Cardiac fibroblast (primary cell): ENCODE measurements at regions not wholly inside any gene's neighbourhood (a gene's known extent, or its start where the extent isn't known, plus 50 kb on each side); places are given as distances from the start of the nearest gene placed in this dataset.
"Not testable (repeated sequence)": the region's sequence is repeated elsewhere in the genome, so short reads cannot be mapped to it uniquely, and the experiment has no call there.

Source experiments
- DNase-seq, 2 donors: peaks; one replicate each; pipeline versions ENCODE4 v3.0.0 to v3.0.0-alpha.2; 2010; ENCODE audit warnings: low read depth in 2 of 2
- H3K4me3 ChIP-seq, 2 donors: replicated peaks in 1 of 2; 1 replicate in 1 of 2; 2 replicates in 1 of 2; pipeline ENCODE4 v1.5.1; 2011; ENCODE audit warnings: low read depth in 2 of 2, low read length in 2 of 2, mild to moderate bottlenecking in 2 of 2, moderate library complexity in 1 of 2
- TF ChIP-seq, protein P1 (sequence below): IDR thresholded peaks from one replicate; pipeline ENCODE4 v1.5.1; 2011; ENCODE audit warnings: low read depth, mild to moderate bottlenecking, low read length, inconsistent platforms

DNA sequence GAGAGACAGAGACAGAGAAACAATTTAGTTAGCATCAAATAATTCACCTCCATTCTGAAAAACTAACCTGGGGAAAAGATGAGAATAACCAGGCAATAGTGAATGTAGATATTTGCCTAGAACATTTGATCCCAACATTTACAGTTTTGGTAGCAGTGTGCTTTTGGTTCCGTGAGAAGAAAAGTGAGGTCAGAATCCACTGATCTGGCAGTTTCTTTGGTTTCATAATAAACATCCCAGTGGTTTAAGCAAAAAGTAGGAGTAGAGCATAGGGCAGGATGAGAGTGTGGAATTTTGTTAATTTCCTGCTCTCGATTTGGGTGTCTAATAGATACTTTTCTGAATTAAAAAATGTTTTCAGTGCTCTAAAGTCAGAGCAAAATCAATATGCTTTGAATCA lies 887.0 kb downstream of the NR2F1-AS1 start:
- TF ChIP-seq, protein P1, sequence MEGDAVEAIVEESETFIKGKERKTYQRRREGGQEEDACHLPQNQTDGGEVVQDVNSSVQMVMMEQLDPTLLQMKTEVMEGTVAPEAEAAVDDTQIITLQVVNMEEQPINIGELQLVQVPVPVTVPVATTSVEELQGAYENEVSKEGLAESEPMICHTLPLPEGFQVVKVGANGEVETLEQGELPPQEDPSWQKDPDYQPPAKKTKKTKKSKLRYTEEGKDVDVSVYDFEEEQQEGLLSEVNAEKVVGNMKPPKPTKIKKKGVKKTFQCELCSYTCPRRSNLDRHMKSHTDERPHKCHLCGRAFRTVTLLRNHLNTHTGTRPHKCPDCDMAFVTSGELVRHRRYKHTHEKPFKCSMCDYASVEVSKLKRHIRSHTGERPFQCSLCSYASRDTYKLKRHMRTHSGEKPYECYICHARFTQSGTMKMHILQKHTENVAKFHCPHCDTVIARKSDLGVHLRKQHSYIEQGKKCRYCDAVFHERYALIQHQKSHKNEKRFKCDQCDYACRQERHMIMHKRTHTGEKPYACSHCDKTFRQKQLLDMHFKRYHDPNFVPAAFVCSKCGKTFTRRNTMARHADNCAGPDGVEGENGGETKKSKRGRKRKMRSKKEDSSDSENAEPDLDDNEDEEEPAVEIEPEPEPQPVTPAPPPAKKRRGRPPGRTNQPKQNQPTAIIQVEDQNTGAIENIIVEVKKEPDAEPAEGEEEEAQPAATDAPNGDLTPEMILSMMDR, result no peak
- DNase-seq, result no peak
- no peak overlapping the region for H3K4me3 ChIP-seq

DNA sequence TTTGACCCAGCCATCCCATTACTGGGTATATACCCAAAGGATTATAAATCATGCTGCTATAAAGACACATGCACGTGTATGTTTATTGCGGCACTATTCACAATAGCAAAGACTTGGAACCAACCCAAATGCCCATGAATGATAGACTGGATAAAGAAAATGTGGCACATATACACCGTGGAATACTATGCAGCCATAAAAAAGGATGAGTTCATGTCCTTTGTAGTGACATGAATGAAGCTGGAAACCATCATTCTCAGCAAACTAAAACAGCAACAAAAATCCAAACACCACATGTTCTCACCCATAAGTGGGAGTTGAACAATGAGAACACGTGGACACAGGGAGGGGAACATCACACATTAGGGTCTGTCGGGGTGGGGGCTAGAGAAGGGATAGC lies 889.1 kb downstream of the NR2F1-AS1 start:
- H3K4me3 ChIP-seq, DNase-seq: not testable (repeated sequence)

DNA sequence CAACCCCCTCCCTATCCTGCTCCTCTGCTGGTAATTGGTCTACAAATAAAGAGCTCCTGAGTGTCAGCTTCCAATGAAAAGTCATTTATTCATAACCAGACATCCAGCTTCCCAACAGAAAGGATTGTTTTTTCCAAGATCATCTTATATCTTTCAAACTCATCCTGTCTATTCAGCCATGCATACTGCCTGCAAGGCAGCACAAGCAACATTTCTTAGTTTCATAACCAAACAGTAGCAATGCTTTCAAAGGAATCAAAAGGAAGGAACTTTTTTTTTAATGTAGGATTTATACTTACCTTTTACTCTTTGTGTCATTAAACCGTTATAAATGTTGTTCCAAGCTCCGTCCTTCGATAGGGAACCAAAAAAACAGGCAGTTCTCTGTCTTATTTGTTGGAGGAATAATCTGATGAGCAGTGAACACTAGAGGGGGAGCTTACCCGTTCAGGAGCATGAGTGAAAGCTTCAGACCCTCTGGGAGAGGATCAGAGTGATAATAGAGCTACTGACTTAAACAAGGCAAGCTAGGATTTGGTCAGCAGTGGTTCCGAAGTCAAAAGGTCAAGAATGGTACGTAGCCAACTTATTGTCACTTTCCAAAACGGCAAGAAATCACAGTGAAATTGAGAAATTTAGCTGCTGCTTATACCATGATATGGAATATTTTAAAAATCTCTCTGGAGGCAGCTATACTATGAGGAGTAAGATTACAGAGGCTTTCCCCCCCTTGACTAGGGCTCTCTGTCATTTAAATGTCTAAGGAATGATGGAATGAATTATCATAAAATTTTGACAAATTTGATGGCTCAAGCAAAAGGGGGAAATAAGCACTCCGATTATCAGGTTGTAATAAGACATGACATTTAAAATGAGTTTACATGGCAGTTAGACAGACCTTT lies 892.9 kb downstream of the NR2F1-AS1 start:
- no peak overlapping the region for H3K4me3 ChIP-seq
- TF ChIP-seq, protein P1, result peak; percentile 50
- peak; percentile 73 to 80 for DNase-seq

DNA sequence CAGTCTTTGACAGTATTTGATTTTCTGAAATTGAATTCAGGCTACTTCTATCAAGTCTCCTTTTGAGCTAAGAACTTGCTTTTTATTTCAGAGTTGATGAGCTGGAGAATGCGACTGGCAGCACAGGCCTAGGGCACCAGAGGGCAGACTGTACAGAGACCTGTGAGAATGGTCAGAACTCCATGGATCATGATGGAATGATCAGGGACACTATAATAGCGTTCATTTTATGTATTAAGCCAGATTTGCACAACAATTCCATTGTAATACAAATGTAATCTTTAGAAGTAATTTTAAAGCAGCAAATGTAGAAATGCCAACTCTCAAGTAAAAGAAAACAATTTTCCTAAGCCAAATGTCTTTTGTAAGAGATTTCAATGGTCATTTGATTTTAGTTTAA lies 902.4 kb downstream of the NR2F1-AS1 start:
- H3K4me3 ChIP-seq, result no peak overlapping the region
- DNase-seq, result peak; percentile 14 to 22
- TF ChIP-seq, protein P1, result peak; percentile 33

DNA sequence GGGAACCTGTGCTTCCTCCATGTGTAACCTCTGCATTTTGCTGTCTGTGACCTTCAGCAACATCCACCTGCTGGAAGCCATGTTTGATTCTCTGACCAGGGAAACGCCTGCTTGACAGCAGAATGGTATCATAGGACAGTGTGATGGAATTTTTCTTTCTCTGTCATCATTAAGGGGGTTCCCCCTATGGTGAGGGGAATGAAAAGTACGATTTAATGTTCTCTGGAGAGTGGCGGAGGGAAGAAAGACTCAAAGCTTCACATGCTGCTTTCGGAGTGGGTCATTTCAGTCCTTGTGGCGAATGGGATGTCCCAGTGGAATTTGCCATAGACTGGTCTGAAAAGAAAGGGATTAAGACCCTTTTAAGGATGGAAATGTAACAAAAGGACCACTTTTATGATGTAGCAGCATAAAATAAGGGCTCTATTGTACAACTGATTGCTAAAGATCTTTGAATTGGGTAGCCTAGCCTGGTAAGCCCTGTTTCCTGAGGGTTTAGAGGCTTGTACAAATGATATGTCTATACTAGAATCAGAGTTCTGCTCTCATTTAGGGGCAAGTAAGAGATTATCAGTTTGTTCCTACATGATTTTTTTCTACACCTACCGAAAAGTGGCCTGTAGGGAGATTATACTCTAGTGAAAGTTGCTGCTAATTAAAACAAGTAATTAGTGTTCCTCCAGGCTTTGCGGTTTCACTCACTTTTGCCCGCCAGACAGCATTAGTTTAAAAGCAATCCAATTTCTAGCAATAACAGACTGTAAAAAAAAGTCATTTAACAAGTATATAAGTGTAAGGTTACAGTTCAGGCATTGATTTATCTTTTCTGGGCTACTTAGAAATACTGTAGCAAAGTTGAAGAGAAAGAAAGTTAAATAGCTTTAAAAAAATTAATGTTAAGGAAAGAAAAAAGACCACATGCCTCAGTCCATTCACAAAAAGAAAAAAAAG lies 904.5 kb downstream of the NR2F1-AS1 start:
- TF ChIP-seq, protein P1, result no peak
- no peak overlapping the region for H3K4me3 ChIP-seq
- DNase-seq, result no peak

DNA sequence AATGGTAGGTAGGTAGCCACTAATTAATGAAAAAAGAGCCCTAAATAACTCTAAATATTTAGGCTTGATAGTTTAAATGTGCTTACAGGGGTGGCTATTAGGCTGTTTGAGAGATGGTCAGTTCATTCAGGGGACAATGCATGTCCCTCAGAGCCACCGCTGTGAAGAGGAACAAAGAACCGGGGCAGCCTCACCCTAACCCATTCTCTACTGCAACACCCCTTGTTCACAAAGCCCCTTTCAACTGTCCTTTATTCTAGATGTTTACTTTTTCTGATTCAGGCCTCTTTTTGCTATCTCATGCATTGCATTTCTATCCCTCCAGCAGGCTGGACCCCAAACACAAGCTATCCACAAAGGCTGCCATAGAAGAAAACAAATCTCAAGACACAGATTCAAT lies 906.7 kb downstream of the NR2F1-AS1 start:
- no peak for DNase-seq
- TF ChIP-seq, protein P1, result no peak
- H3K4me3 ChIP-seq, result no peak overlapping the region

DNA sequence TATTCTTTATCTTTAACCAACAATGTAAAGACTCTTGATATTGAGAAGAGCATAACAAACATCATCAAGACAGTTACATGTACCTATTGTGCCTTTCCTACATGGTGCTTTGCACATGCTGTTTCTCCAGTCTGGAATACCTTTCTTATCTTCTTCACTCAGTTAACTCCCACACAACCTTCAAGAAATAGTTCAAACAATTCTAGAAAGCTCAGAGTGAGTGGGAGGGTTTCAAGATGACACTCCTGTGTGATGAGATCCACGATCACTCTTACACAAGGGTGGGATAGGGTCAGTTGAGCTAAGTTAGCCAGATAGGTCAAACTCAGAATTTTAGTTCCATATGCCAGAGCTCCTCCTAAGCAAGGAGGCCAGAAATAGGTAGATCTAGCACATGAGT lies 915.5 kb downstream of the NR2F1-AS1 start:
- no peak overlapping the region for H3K4me3 ChIP-seq
- no peak for DNase-seq
- TF ChIP-seq, protein P1, result no peak
